K562 (cell line): ENCODE measurements at regions not wholly inside any gene's neighbourhood (a gene's known extent, or its start where the extent isn't known, plus 50 kb on each side); places are given as distances from the start of the nearest gene placed in this dataset.

Experiments
- ARNT ChIP-seq, 2 experiments: fragments of 450-650 bp; IDR thresholded peaks; 2 replicates each; pipeline ENCODE4 v1.6.1; 2016; ENCODE audit warnings: mild to moderate bottlenecking in 1 of 2
- CREB1 ChIP-seq, 2 experiments: sonication (generic) in 1 of 2; formaldehyde crosslinking in 1 of 2; IDR thresholded peaks; 2 replicates each; pipeline versions ENCODE4 v1.6.1 to v1.8.0; 2012 to 2022; ENCODE audit warnings: inconsistent platforms in 1 of 2, mild to moderate bottlenecking in 1 of 2, missing genetic modification reagents in 1 of 2, moderate library complexity in 1 of 2
- CREB5 ChIP-seq: fragments of 250-450 bp; sonication (Bioruptor Pico); IDR thresholded peaks from 2 replicates; pipeline ENCODE4 v1.5.0; 2020; ENCODE audit warnings: mild to moderate bottlenecking
- DPF2 ChIP-seq: fragments of 450-650 bp; IDR thresholded peaks from 2 replicates; pipeline ENCODE4 v1.6.1; 2016
- HMG20A ChIP-seq: fragments of 450-650 bp; formaldehyde crosslinking; conservative IDR thresholded peaks from 2 replicates; pipeline ENCODE4 v1.4.0; 2020; ENCODE audit warnings: mild to moderate bottlenecking, mixed read lengths
- HOMEZ ChIP-seq: fragments of 250-450 bp; sonication (Bioruptor Pico); IDR thresholded peaks from 2 replicates; pipeline ENCODE4 v1.4.0; 2020; ENCODE audit warnings: mild to moderate bottlenecking, moderate library complexity
- JUNB ChIP-seq: fragments of 450-650 bp; formaldehyde crosslinking; conservative IDR thresholded peaks from 2 replicates; pipeline ENCODE4 v1.4.0; 2020; ENCODE audit warnings: mild to moderate bottlenecking
- TSHZ1 ChIP-seq: fragments of 250-450 bp; sonication (Bioruptor Pico); IDR thresholded peaks from 2 replicates; pipeline ENCODE4 v1.4.0; 2020; ENCODE audit warnings: mild to moderate bottlenecking, moderate library complexity
- USF2 ChIP-seq: sonication (generic); formaldehyde crosslinking; IDR thresholded peaks from 2 replicates; pipeline ENCODE4 v1.5.0; 2020; ENCODE audit warnings: missing genetic modification reagents
- YY1 ChIP-seq, 3 experiments: IDR thresholded peaks; 2 replicates each; pipeline ENCODE4 v1.6.1; 2011; ENCODE audit warnings: low read length in 2 of 3, mild to moderate bottlenecking in 2 of 3, moderate library complexity in 2 of 3, borderline replicate concordance in 1 of 3, control low read depth in 1 of 3, low read depth in 1 of 3; ENCODE audit not compliant: insufficient read depth in 3 of 3, insufficient replicate concordance in 2 of 3, control insufficient read depth in 1 of 3, insufficient read length in 1 of 3; ENCODE audit errors: extremely low read depth in 1 of 3
- ZFX ChIP-seq: sonication (generic); formaldehyde crosslinking; IDR thresholded peaks from 2 replicates; pipeline ENCODE4 v1.8.0; 2022; ENCODE audit warnings: mild to moderate bottlenecking, missing genetic modification reagents, moderate library complexity
- ZNF239 ChIP-seq: fragments of 250-450 bp; sonication (Bioruptor Pico); IDR thresholded peaks from 2 replicates; pipeline ENCODE4 v1.4.0; 2020; ENCODE audit warnings: mild to moderate bottlenecking

- TF ChIP-seq ZFX (CRISPR knock-in tag) = no peak
- no peak for TF ChIP-seq CREB1 (IDR thresholded peaks at IDR 0.05)
- no peak for TF ChIP-seq CREB1 (CRISPR knock-in tag; IDR thresholded peaks at IDR 0.05)
- no peak for TF ChIP-seq CREB5 (CRISPR knock-in tag)
- TF ChIP-seq HOMEZ (CRISPR knock-in tag) = no peak
- no peak for TF ChIP-seq ZNF239 (CRISPR knock-in tag)
- TF ChIP-seq ARNT (IDR thresholded peaks at IDR 0.05) = no peak
- no peak for TF ChIP-seq USF2 (CRISPR knock-in tag)
- TF ChIP-seq TSHZ1 = no peak
- no peak for TF ChIP-seq DPF2
- no peak for TF ChIP-seq JUNB
- no peak for TF ChIP-seq YY1 (IDR thresholded peaks at IDR 0.05; ENCODE audit: borderline replicate concordance in 1 of 3, control insufficient read depth in 1 of 3, extremely low read depth in 1 of 3, insufficient read depth in 3 of 3, insufficient read length in 1 of 3, insufficient replicate concordance in 2 of 3, low read depth in 1 of 3, low read length in 2 of 3)
- TF ChIP-seq HMG20A = no peak
Observed at GRCh38 chr5:29185558-29185957, 2007.9 kb upstream of the CDH6 start.
